ENCODE measurements at regions not wholly inside any gene's neighbourhood (a gene's known extent, or its start where the extent isn't known, plus 50 kb on each side); places are given as distances from the start of the nearest gene placed in this dataset.

- Histone ChIP-seq H3K79me2 (ENCODE audit: control insufficient read depth, insufficient read depth, low read length) (no peaks in the 10 kb centered on the region), H3K4me3 (ENCODE audit: control insufficient read depth in 2 of 3, extremely low read depth in 1 of 3, insufficient read depth in 2 of 3, low read depth in 1 of 3, low read length in 3 of 3) (no peak overlapping the region), H3K9ac (ENCODE audit: control insufficient read depth, extremely low read depth, insufficient read depth, low read length) (no peak overlapping the region), H3K27me3 (ENCODE audit: control insufficient read depth, extremely low read depth, insufficient read depth, low read length) (no peaks in the 10 kb centered on the region), H3K4me2 (ENCODE audit: control insufficient read depth, extremely low read depth, insufficient read depth, low read depth, low read length) (no peak overlapping the region), H2AFZ (ENCODE audit: control insufficient read depth, low read length) (no peak overlapping the region), H4K20me1 (ENCODE audit: control insufficient read depth, extremely low read depth, insufficient read depth, low read length) (no peaks in the 10 kb centered on the region), H3K4me1 (ENCODE audit: control insufficient read depth, extremely low read depth, insufficient read depth, low read length) (no peaks in the 10 kb centered on the region), H3K9me1 (ENCODE audit: control insufficient read depth, extremely low read depth, insufficient read depth, low read length) (no peaks in the 10 kb centered on the region), H3K36me3 (ENCODE audit: control insufficient read depth in 2 of 2, extremely low read depth in 1 of 2, insufficient read depth in 2 of 2, low read length in 2 of 2) (no peaks in the 10 kb centered on the region), H3K9me3 (ENCODE audit: control insufficient read depth, low read depth, low read length) (no peaks in the 10 kb centered on the region), H3K27ac (ENCODE audit: control insufficient read depth, insufficient read depth, low read length) (no peak overlapping the region)
- no peak for TF ChIP-seq CTCF (optimal IDR thresholded peaks at IDR 0.05 in 1 of 3, IDR thresholded peaks at IDR 0.05 in 1 of 3, conservative IDR thresholded peaks at IDR 0.05 in 1 of 3; ENCODE audit: extremely low read depth in 1 of 3, insufficient read depth in 2 of 3, low read length in 3 of 3)
- no peak for TF ChIP-seq EZH2 (IDR thresholded peaks at IDR 0.05; ENCODE audit: low read length)
- no peak for DNase-seq (ENCODE audit: low read depth, low spot score)
- FAIRE-seq, result no peak
- dilution Hi-C loops (cut with MboI; ENCODE audit: extremely low pct_ligation_motif_present, low sequenced_read_pairs), result no loop called here
Measured at GRCh38 chr12:108035372-108035771, 93.7 kb upstream of the WSCD2 start.

GRCh38 chr12:108037960-108038359 is 91.1 kb upstream of the WSCD2 start:
- Histone ChIP-seq H3K36me3 (ENCODE audit: control insufficient read depth in 2 of 2, extremely low read depth in 1 of 2, insufficient read depth in 2 of 2, low read length in 2 of 2) (no peaks in the 10 kb centered on the region), H3K27ac (ENCODE audit: control insufficient read depth, insufficient read depth, low read length) (no peak overlapping the region), H4K20me1 (ENCODE audit: control insufficient read depth, extremely low read depth, insufficient read depth, low read length) (no peaks in the 10 kb centered on the region), H3K9me1 (ENCODE audit: control insufficient read depth, extremely low read depth, insufficient read depth, low read length) (no peaks in the 10 kb centered on the region), H3K9ac (ENCODE audit: control insufficient read depth, extremely low read depth, insufficient read depth, low read length) (no peak overlapping the region), H3K9me3 (ENCODE audit: control insufficient read depth, low read depth, low read length) (no peaks in the 10 kb centered on the region), H2AFZ (ENCODE audit: control insufficient read depth, low read length) (no peak overlapping the region), H3K4me2 (ENCODE audit: control insufficient read depth, extremely low read depth, insufficient read depth, low read depth, low read length) (no peak overlapping the region), H3K4me1 (ENCODE audit: control insufficient read depth, extremely low read depth, insufficient read depth, low read length) (no peaks in the 10 kb centered on the region), H3K4me3 (ENCODE audit: control insufficient read depth in 2 of 3, extremely low read depth in 1 of 3, insufficient read depth in 2 of 3, low read depth in 1 of 3, low read length in 3 of 3) (no peak overlapping the region), H3K27me3 (ENCODE audit: control insufficient read depth, extremely low read depth, insufficient read depth, low read length) (no peaks in the 10 kb centered on the region), H3K79me2 (ENCODE audit: control insufficient read depth, insufficient read depth, low read length) (no peaks in the 10 kb centered on the region)
- no peak for FAIRE-seq
- dilution Hi-C loops (cut with MboI; ENCODE audit: extremely low pct_ligation_motif_present, low sequenced_read_pairs), result no loop called here
- DNase-seq (ENCODE audit: low read depth, low spot score), result no peak
- TF ChIP-seq CTCF (optimal IDR thresholded peaks at IDR 0.05 in 1 of 3, IDR thresholded peaks at IDR 0.05 in 1 of 3, conservative IDR thresholded peaks at IDR 0.05 in 1 of 3; ENCODE audit: extremely low read depth in 1 of 3, insufficient read depth in 2 of 3, low read length in 3 of 3), result no peak
- no peak for TF ChIP-seq EZH2 (IDR thresholded peaks at IDR 0.05; ENCODE audit: low read length)
